ENCODE measurements at regions not wholly inside any gene's neighbourhood (a gene's known extent, or its start where the extent isn't known, plus 50 kb on each side); places are given as distances from the start of the nearest gene placed in this dataset.

GRCh38 chr2:16441431-16441830 lies 224.2 kb downstream of the CYRIA start:
- Mint-ChIP-seq H3K9me3 (ENCODE audit: low read depth, unreplicated experiment) (peaks cover 3% of the 10 kb centered on the region), H3K27me3 (ENCODE audit: unreplicated experiment) (peaks cover 16% of the 10 kb centered on the region), H3K27ac (ENCODE audit: unreplicated experiment) (no peak overlapping the region), H3K4me3 (ENCODE audit: low read depth, unreplicated experiment) (no peak overlapping the region), H3K36me3 (ENCODE audit: insufficient read depth, unreplicated experiment) (no peaks in the 10 kb centered on the region), H3K4me1 (ENCODE audit: low read depth, unreplicated experiment) (no peaks in the 10 kb centered on the region)
- no peak for DNase-seq
- CTCF ChIA-PET: no interaction called here
- no TSS peak for BruUV-seq (replicated peaks)
- intact Hi-C loops (cut with micrococcal nuclease; ENCODE audit: unreplicated experiment): no loop called here
- no peak for TF ChIP-seq CTCF (IDR thresholded peaks at IDR 0.05; ENCODE audit: unreplicated experiment)

GRCh38 chr2:16440898-16441297 lies 224.7 kb downstream of the CYRIA start:
- no peak overlapping the region for H3K27ac Mint-ChIP-seq (ENCODE audit: unreplicated experiment)
- H3K36me3 Mint-ChIP-seq (ENCODE audit: insufficient read depth, unreplicated experiment): no peaks in the 10 kb centered on the region
- no peak overlapping the region for H3K4me3 Mint-ChIP-seq (ENCODE audit: low read depth, unreplicated experiment)
- DNase-seq: no peak
- intact Hi-C loops (cut with micrococcal nuclease; ENCODE audit: unreplicated experiment): no loop called here
- peaks cover 3% of the 10 kb centered on the region for H3K9me3 Mint-ChIP-seq (ENCODE audit: low read depth, unreplicated experiment)
- H3K27me3 Mint-ChIP-seq (ENCODE audit: unreplicated experiment): peaks cover 21% of the 10 kb centered on the region
- no peaks in the 10 kb centered on the region for H3K4me1 Mint-ChIP-seq (ENCODE audit: low read depth, unreplicated experiment)
- CTCF ChIA-PET: no interaction called here
- BruUV-seq (replicated peaks): no TSS peak
- TF ChIP-seq CTCF (IDR thresholded peaks at IDR 0.05; ENCODE audit: unreplicated experiment): no peak

- no peak overlapping the region for H3K27ac Mint-ChIP-seq (ENCODE audit: unreplicated experiment)
- peaks cover 24% of the 10 kb centered on the region for H3K27me3 Mint-ChIP-seq (ENCODE audit: unreplicated experiment)
- H3K36me3 Mint-ChIP-seq (ENCODE audit: insufficient read depth, unreplicated experiment): no peaks in the 10 kb centered on the region
- no peak for DNase-seq
- H3K9me3 Mint-ChIP-seq (ENCODE audit: low read depth, unreplicated experiment): peaks cover 3% of the 10 kb centered on the region
- no TSS peak for BruUV-seq (replicated peaks)
- no peak for TF ChIP-seq CTCF (IDR thresholded peaks at IDR 0.05; ENCODE audit: unreplicated experiment)
- H3K4me3 Mint-ChIP-seq (ENCODE audit: low read depth, unreplicated experiment): no peak overlapping the region
- intact Hi-C loops (cut with micrococcal nuclease; ENCODE audit: unreplicated experiment): no loop called here
- no peaks in the 10 kb centered on the region for H3K4me1 Mint-ChIP-seq (ENCODE audit: low read depth, unreplicated experiment)
- CTCF ChIA-PET: no interaction called here
Observed at GRCh38 chr2:16438613-16439321, 226.9 kb downstream of the CYRIA start.

- Mint-ChIP-seq H3K9me3 (ENCODE audit: low read depth, unreplicated experiment) (peaks cover 3% of the 10 kb centered on the region), H3K27ac (ENCODE audit: unreplicated experiment) (no peak overlapping the region), H3K4me1 (ENCODE audit: low read depth, unreplicated experiment) (no peaks in the 10 kb centered on the region), H3K27me3 (ENCODE audit: unreplicated experiment) (peaks cover 26% of the 10 kb centered on the region), H3K36me3 (ENCODE audit: insufficient read depth, unreplicated experiment) (no peaks in the 10 kb centered on the region), H3K4me3 (ENCODE audit: low read depth, unreplicated experiment) (no peak overlapping the region)
- CTCF ChIA-PET: no interaction called here
- intact Hi-C loops (cut with micrococcal nuclease; ENCODE audit: unreplicated experiment): no loop called here
- BruUV-seq (replicated peaks): no TSS peak
- no peak for DNase-seq
- TF ChIP-seq CTCF (IDR thresholded peaks at IDR 0.05; ENCODE audit: unreplicated experiment): no peak
Observed at GRCh38 chr2:16437189-16437588, 228.4 kb downstream of the CYRIA start.

Data from Calu3 (cell line).